Prostate gland (tissue), 2 donors: ENCODE measurements at regions not wholly inside any gene's neighbourhood (a gene's known extent, or its start where the extent isn't known, plus 50 kb on each side); places are given as distances from the start of the nearest gene placed in this dataset.

Experiments
- CTCF ChIP-seq, 4 experiments: fragments of 200-600 bp in 2 of 4; fragments of 450-650 bp in 2 of 4; sonication (generic) in 2 of 4; IDR thresholded peaks; 1 replicate in 3 of 4; 2 replicates in 1 of 4; pipeline ENCODE4 v1.5.1; 2016 to 2019; ENCODE audit warnings: antibody characterized with exemption in 4 of 4, mild to moderate bottlenecking in 2 of 4, moderate library complexity in 2 of 4
- POLR2A ChIP-seq: fragments of 450-650 bp; IDR thresholded peaks from one replicate; pipeline ENCODE4 v1.6.1; 2016; ENCODE audit warnings: antibody characterized with exemption, mild to moderate bottlenecking
- POLR2AphosphoS5 ChIP-seq: sonication (generic); formaldehyde crosslinking; IDR thresholded peaks from one replicate; pipeline ENCODE4 v1.6.1; 2017; ENCODE audit warnings: antibody characterized with exemption

GRCh38 chr3:148087601-148088371 lies 609.9 kb upstream of the AGTR1 start:
- TF ChIP-seq CTCF (IDR thresholded peaks at IDR 0.05) (no peak), POLR2A (no peak), POLR2AphosphoS5 (no peak)
